NCI-H1048 (cell line): ENCODE measurements at regions not wholly inside any gene's neighbourhood (a gene's known extent, or its start where the extent isn't known, plus 50 kb on each side); places are given as distances from the start of the nearest gene placed in this dataset.
"Not testable (repeated sequence)": the region's sequence is repeated elsewhere in the genome, so short reads cannot be mapped to it uniquely, and the experiment has no call there.

Source experiments
- DNase-seq: peaks from one replicate; lab custom pipeline; 2025; lab: John Stamatoyannopoulos, UW

- no peak for DNase-seq
Observed at GRCh38 chr9:31697956-31698355, 686.5 kb upstream of the ACO1 start.

- DNase-seq, result no peak
Observed at GRCh38 chr9:31699836-31700235, 684.6 kb upstream of the ACO1 start.

- DNase-seq, result no peak
Observed at GRCh38 chr9:31700252-31701045, 684.0 kb upstream of the ACO1 start.

GRCh38 chr9:31702957-31703356 is 681.5 kb upstream of the ACO1 start:
- DNase-seq, result no peak

GRCh38 chr9:31715250-31715649 is 669.2 kb upstream of the ACO1 start:
- DNase-seq, result no peak

GRCh38 chr9:31719262-31719661 is 665.2 kb upstream of the ACO1 start:
- DNase-seq, result no peak

- no peak for DNase-seq
Observed at GRCh38 chr9:31730398-31730797, 654.0 kb upstream of the ACO1 start.

- DNase-seq, result no peak
Observed at GRCh38 chr9:31733166-31733565, 651.3 kb upstream of the ACO1 start.

GRCh38 chr9:31736581-31737179 is 647.8 kb upstream of the ACO1 start:
- no peak for DNase-seq

GRCh38 chr9:31740705-31741104 is 643.7 kb upstream of the ACO1 start:
- DNase-seq, result no peak

GRCh38 chr9:31744589-31744988 is 639.9 kb upstream of the ACO1 start:
- no peak for DNase-seq

GRCh38 chr9:31745468-31745867 is 639.0 kb upstream of the ACO1 start:
- DNase-seq, result no peak

GRCh38 chr9:31745886-31746285 is 638.6 kb upstream of the ACO1 start:
- no peak for DNase-seq

GRCh38 chr9:31753756-31754155 is 630.7 kb upstream of the ACO1 start:
- no peak for DNase-seq

GRCh38 chr9:31759703-31760102 is 624.7 kb upstream of the ACO1 start:
- DNase-seq, result no peak

- DNase-seq, result not testable (repeated sequence)
Observed at GRCh38 chr9:31774021-31774420, 610.4 kb upstream of the ACO1 start.

- no peak for DNase-seq
Observed at GRCh38 chr9:31774571-31774970, 609.9 kb upstream of the ACO1 start.

- peak; percentile 69 for DNase-seq
Observed at GRCh38 chr9:31776471-31776870, 608.0 kb upstream of the ACO1 start.

- DNase-seq, result no peak
Observed at GRCh38 chr9:31783491-31783890, 601.0 kb upstream of the ACO1 start.

GRCh38 chr9:31790720-31791119 is 593.7 kb upstream of the ACO1 start:
- DNase-seq, result no peak

- peak; percentile 4 for DNase-seq
Observed at GRCh38 chr9:31799953-31800609, 584.4 kb upstream of the ACO1 start.

- no peak for DNase-seq
Observed at GRCh38 chr9:31807574-31808256, 576.7 kb upstream of the ACO1 start.

GRCh38 chr9:31808766-31809165 is 575.7 kb upstream of the ACO1 start:
- DNase-seq, result no peak
